Thyroid gland (tissue), 4 donors: ENCODE measurements at regions not wholly inside any gene's neighbourhood (a gene's known extent, or its start where the extent isn't known, plus 50 kb on each side); places are given as distances from the start of the nearest gene placed in this dataset.

Source experiments
- DNase-seq, 2 donors: peaks; one replicate each; pipeline ENCODE4 v3.0.0-alpha.2; 2019
- H3K27ac ChIP-seq, 3 donors: fragments of 200-600 bp; sonication (generic); 1 replicate in 2 of 3; 2 replicates in 1 of 3; pipeline ENCODE4 v1.5.1; 2016 to 2019; ENCODE audit warnings: mild to moderate bottlenecking in 1 of 3, moderate library complexity in 1 of 3
- H3K27me3 ChIP-seq: fragments of 200-600 bp; sonication (generic); one replicate; pipeline ENCODE4 v1.5.1; 2019
- H3K36me3 ChIP-seq, 2 donors: fragments of 200-600 bp; sonication (generic); one replicate each; pipeline ENCODE4 v1.5.1; 2016 to 2019
- H3K4me1 ChIP-seq, 2 donors: fragments of 200-600 bp; sonication (generic); one replicate each; pipeline ENCODE4 v1.5.1; 2017 to 2019
- H3K4me3 ChIP-seq, 3 donors: fragments of 200-600 bp; sonication (generic); replicated peaks in 1 of 3; 1 replicate in 2 of 3; 2 replicates in 1 of 3; pipeline ENCODE4 v1.5.1; 2016; ENCODE audit warnings: mild to moderate bottlenecking in 1 of 3
- H3K9me3 ChIP-seq: fragments of 200-600 bp; sonication (generic); one replicate; pipeline ENCODE4 v1.5.1; 2017
- POLR2A ChIP-seq, 2 donors: fragments of 450-650 bp; IDR thresholded peaks; one replicate each; pipeline ENCODE4 v1.6.1; 2017; ENCODE audit warnings: antibody characterized with exemption in 2 of 2, mild to moderate bottlenecking in 2 of 2, moderate library complexity in 1 of 2
- WGBS, 2 donors: methylation state at CpG; one replicate each; pipeline ENCODE4 v1.1.5; 2017; 5-methylcytosine and 5-hydroxymethylcytosine counted together
- intact Hi-C: fragments of 100-400 bp; cut with DNase I; formaldehyde crosslinking; loops from one replicate; pipeline ENCODE4 v1.15.1; 2023
- TF ChIP-seq, protein P1 (sequence below), 6 experiments: fragments of 200-600 bp in 3 of 6; fragments of 450-650 bp in 3 of 6; sonication (generic) in 3 of 6; IDR thresholded peaks; one replicate each; pipeline ENCODE4 v1.5.1; 2016 to 2019; ENCODE audit warnings: antibody characterized with exemption in 6 of 6, mild to moderate bottlenecking in 2 of 6, inconsistent platforms in 1 of 6, moderate library complexity in 1 of 6

DNA sequence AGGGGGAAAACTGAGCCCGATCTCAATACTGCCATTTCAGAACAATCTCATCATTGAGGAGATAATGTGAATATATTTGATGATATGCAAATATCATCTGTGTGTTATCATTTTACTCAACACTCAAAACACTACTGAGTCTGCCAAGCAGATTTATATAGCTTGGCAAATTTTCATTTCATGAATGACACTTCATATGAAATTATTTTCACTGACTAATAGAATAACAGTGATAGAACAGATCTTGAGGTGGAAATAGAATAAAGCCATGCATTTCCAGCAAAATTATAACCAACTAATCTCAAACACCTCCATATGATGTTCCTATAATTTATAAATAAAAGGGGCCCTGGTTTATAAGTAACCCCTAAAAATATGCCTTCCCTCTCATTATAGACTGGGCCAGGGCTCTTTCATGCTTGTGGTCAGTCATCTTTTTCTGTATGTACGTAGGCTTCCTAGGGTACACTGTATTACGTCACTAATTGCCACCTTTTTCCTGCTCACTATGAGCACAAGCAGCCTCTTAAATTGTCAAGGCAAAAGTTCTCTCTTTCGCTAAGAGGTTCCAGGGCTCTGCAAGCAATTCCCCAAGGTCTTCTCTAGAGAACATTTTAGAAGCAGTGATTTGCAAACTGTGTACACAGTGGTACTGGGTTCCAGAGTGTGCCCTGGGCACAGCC lies 197.1 kb upstream of the FOXN3 start:
- Histone ChIP-seq H3K4me3 (no peak overlapping the region), H3K9me3 (no peaks in the 10 kb centered on the region), H3K4me1 (peaks cover 0 to 5% of the 10 kb centered on the region in 2 donors), H3K27ac (no peak overlapping the region), H3K36me3 (no peaks in the 10 kb centered on the region), H3K27me3 (no peaks in the 10 kb centered on the region)
- intact Hi-C loops: no loop called here
- TF ChIP-seq, protein P1, sequence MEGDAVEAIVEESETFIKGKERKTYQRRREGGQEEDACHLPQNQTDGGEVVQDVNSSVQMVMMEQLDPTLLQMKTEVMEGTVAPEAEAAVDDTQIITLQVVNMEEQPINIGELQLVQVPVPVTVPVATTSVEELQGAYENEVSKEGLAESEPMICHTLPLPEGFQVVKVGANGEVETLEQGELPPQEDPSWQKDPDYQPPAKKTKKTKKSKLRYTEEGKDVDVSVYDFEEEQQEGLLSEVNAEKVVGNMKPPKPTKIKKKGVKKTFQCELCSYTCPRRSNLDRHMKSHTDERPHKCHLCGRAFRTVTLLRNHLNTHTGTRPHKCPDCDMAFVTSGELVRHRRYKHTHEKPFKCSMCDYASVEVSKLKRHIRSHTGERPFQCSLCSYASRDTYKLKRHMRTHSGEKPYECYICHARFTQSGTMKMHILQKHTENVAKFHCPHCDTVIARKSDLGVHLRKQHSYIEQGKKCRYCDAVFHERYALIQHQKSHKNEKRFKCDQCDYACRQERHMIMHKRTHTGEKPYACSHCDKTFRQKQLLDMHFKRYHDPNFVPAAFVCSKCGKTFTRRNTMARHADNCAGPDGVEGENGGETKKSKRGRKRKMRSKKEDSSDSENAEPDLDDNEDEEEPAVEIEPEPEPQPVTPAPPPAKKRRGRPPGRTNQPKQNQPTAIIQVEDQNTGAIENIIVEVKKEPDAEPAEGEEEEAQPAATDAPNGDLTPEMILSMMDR (IDR thresholded peaks at IDR 0.05): no peak
- TF ChIP-seq POLR2A (IDR thresholded peaks at IDR 0.05): no peak
- DNase-seq: no peak
- 85 to 89% methylated on average over 4 of the region's 4 CpGs for WGBS, 2 donors

DNA sequence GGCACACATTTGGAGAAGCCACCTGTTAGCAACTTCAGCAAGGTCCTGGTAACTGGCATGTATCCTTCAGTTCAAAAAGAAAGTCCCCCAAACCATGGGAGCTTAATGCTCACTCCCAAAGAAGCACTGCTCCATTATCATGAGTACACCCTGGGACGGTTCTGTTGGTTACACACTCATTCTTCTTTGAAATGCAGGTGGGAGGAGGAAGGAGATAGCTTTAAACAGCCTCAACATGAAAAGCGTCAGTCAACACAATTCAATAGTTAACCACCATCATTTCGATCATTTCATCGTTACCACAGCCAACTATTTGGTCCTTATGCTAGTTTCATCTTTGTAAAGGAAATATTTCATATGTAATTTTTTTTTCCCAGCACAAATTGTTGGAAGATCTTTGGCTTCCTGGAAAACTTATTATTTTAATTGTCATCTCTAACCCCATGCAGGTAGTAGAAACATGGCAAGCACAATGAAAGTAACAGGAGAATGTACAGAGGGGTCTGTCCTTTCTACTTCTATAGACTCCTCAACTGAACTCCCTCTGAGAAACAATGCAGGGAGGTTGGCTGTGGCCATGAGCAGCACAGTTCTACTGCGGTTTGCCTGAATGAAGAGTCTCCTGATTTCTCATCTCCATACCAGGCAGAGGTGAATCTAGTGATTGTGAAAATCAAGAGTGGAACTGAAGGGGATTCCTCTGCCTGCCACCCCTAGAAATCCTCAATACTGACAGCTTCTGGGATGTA lies 196.4 kb upstream of the FOXN3 start:
- 93% methylated on average over 5 of the region's 5 CpGs for whole genome bisulfite sequencing, 2 donors
- peaks cover 0 to 5% of the 10 kb centered on the region in 2 donors for H3K4me1 ChIP-seq
- H3K27ac ChIP-seq: no peak overlapping the region
- DNase-seq: no peak
- TF ChIP-seq, protein P1 (IDR thresholded peaks at IDR 0.05): no peak
- no peak for TF ChIP-seq POLR2A (IDR thresholded peaks at IDR 0.05)
- no peak overlapping the region for H3K4me3 ChIP-seq
- H3K36me3 ChIP-seq: no peaks in the 10 kb centered on the region
- H3K27me3 ChIP-seq: no peaks in the 10 kb centered on the region
- intact Hi-C loops: no loop called here
- H3K9me3 ChIP-seq: no peaks in the 10 kb centered on the region

DNA sequence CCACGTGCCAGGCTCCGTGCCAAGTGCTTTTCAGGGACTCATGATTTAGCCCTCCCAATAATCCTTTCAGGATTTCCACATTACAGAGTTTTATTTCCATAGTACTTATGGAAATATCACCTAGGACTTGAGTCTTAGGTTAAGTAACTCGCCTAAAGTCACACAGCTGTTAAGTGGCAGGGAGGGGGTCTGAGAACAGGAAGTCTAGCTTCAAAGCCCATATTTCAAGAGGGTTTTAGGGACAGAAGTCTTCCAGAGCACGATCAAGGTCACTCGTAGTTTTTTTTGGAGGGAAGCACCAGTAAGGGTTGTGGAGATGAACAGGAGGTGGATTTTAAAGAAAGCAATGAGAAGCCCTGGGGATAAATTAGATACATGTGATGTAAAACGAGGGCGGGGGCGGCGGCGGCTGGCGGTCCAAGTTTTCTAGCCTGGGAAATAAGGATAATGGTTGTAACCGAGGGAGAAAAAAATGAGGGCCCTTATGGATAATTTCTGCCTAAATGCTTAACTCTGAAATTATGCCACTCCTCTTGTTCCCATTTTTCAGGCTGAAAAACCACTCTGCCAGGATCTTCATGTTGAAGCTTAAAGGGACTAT lies 192.6 kb upstream of the FOXN3 start:
- intact Hi-C loops: no loop called here
- no peak for DNase-seq
- Histone ChIP-seq H3K9me3 (no peaks in the 10 kb centered on the region), H3K36me3 (no peaks in the 10 kb centered on the region), H3K27ac (no peak overlapping the region), H3K4me1 (peaks cover 0 to 3% of the 10 kb centered on the region in 2 donors), H3K27me3 (no peaks in the 10 kb centered on the region), H3K4me3 (no peak overlapping the region)
- WGBS, 2 donors: 81 to 82% methylated on average over 12 of the region's 12 CpGs
- TF ChIP-seq, protein P1 (IDR thresholded peaks at IDR 0.05): no peak
- no peak for TF ChIP-seq POLR2A (IDR thresholded peaks at IDR 0.05)

DNA sequence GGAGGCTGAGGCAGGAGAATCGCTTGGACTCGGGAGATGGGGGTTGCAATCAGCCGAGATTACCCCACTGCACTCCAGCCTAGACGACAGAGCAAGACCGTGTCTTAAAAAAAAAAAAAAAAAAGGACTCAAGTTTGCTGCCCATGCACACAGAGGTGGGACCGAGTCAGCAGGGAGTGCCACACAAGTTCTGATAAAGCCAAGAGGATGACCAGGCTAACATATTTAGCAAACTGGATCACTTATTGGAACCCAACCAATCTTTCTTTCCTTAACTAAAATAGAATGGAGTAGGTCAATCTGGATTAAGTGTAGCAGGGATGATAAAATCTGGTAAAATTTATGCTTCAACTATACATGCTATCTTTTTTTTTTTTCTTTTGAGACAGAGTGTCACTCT lies 190.4 kb upstream of the FOXN3 start:
- WGBS, 2 donors: 94 to 99% methylated on average over 6 of the region's 6 CpGs
- DNase-seq: no peak
- intact Hi-C loops: no loop called here
- Histone ChIP-seq H3K9me3 (no peaks in the 10 kb centered on the region), H3K4me1 (no peaks in the 10 kb centered on the region), H3K36me3 (no peaks in the 10 kb centered on the region), H3K27ac (no peak overlapping the region), H3K4me3 (no peak overlapping the region), H3K27me3 (no peaks in the 10 kb centered on the region)
- TF ChIP-seq POLR2A (IDR thresholded peaks at IDR 0.05): no peak
- TF ChIP-seq, protein P1 (IDR thresholded peaks at IDR 0.05): no peak
